ENCODE measurements at regions not wholly inside any gene's neighbourhood (a gene's known extent, or its start where the extent isn't known, plus 50 kb on each side); places are given as distances from the start of the nearest gene placed in this dataset.

DNA sequence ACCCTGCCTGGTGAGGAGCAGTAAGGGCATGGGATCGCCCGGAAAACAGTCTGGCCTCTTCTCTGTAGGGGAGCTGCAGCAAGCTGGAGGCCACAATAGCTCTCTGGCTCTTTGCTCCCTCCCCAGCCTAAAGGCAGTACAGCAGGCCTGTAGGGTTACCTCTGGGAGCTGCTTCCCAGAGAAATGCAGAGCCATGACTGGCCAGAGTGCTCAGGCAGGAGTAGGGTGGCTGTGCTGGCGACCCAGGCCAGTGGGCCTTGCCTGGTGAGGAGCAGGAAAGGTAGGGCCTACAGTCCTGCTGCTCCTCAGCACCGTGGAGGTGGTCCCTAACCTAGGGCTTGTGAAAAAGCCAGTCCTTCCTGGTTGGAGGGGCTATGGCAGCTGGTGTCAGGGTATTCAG lies 129.9 kb upstream of the CHD6 start:
- Histone ChIP-seq H2AFZ (ENCODE audit: control insufficient read depth, low read depth, low read length) (no peak overlapping the region), H3K4me1 (ENCODE audit: control insufficient read depth, insufficient read depth, low read length) (no peaks in the 10 kb centered on the region), H3K4me2 (ENCODE audit: control insufficient read depth, insufficient read depth) (no peak overlapping the region), H3K9me3 (replicated peaks; ENCODE audit: control insufficient read depth, insufficient read depth, low read length) (no peaks in the 10 kb centered on the region), H3K27me3 (replicated peaks in 1 of 2; ENCODE audit: control insufficient read depth in 2 of 2, insufficient read depth in 2 of 2, low read length in 1 of 2) (no peaks in the 10 kb centered on the region), H4K20me1 (ENCODE audit: control insufficient read depth, insufficient read depth) (no peaks in the 10 kb centered on the region), H3K9ac (ENCODE audit: control insufficient read depth, insufficient read depth, low read length) (no peak overlapping the region), H3K4me3 (no peak overlapping the region), H3K36me3 (ENCODE audit: control insufficient read depth in 2 of 2, insufficient read depth in 2 of 2, low read length in 1 of 2) (no peaks in the 10 kb centered on the region), H3K79me2 (ENCODE audit: control insufficient read depth, insufficient read depth, low read length) (no peaks in the 10 kb centered on the region), H3K27ac (ENCODE audit: control insufficient read depth, insufficient read depth) (no peak overlapping the region)
- RAD21 ChIA-PET (ENCODE audit: unreplicated experiment): no interaction called here
- FAIRE-seq (no peak), ATAC-seq (no peak), DNase-seq (ENCODE audit: low read depth, low spot score) (no peak)
- WGBS (ENCODE audit: insufficient coverage, insufficient replicate concordance, low lambda C conversion rate, missing lambda C conversion rate): 32% methylated on average over 4 of the region's 4 CpGs
- SMC1A ChIA-PET (ENCODE audit: uncharacterized antibody, unreplicated experiment): no interaction called here
- intact Hi-C loops (cut with micrococcal nuclease; ENCODE audit: unreplicated experiment) (no loop called here), in situ Hi-C loops (cut with MboI) (loop anchor here (10.0 to 25.0 kb wide), 2 partner anchors 789 to 1437 kb away; partner anchors contain the start of gene PTPRT)
- CTCF ChIA-PET: no interaction called here
- TF ChIP-seq JUND (IDR thresholded peaks at IDR 0.05; ENCODE audit: low read depth, low read length) (no peak), ZNF384 (IDR thresholded peaks at IDR 0.05; ENCODE audit: borderline replicate concordance, low read depth, low read length) (no peak), YY1 (IDR thresholded peaks at IDR 0.05; ENCODE audit: low read depth, low read length) (no peak), CHD2 (IDR thresholded peaks at IDR 0.05; ENCODE audit: borderline replicate concordance, low read depth, low read length) (no peak), SRF (IDR thresholded peaks at IDR 0.05; ENCODE audit: low read depth in 2 of 2, low read length in 2 of 2) (no peak), CTCF (IDR thresholded peaks at IDR 0.05 in 2 of 3, conservative IDR thresholded peaks at IDR 0.05 in 1 of 3; ENCODE audit: control insufficient read depth in 2 of 3, extremely low read depth in 1 of 3, insufficient read depth in 1 of 3, low read depth in 3 of 3, low read length in 3 of 3) (no peak), NFIC (IDR thresholded peaks at IDR 0.05; ENCODE audit: low read depth, low read length) (no peak), ZNF217 (IDR thresholded peaks at IDR 0.05) (no peak), ESRRA (IDR thresholded peaks at IDR 0.05; ENCODE audit: low read length) (no peak), CEBPB (IDR thresholded peaks at IDR 0.05; ENCODE audit: borderline replicate concordance in 1 of 2, low read depth in 2 of 2, low read length in 2 of 2) (no peak)
- TF ChIP-seq, protein P1, sequence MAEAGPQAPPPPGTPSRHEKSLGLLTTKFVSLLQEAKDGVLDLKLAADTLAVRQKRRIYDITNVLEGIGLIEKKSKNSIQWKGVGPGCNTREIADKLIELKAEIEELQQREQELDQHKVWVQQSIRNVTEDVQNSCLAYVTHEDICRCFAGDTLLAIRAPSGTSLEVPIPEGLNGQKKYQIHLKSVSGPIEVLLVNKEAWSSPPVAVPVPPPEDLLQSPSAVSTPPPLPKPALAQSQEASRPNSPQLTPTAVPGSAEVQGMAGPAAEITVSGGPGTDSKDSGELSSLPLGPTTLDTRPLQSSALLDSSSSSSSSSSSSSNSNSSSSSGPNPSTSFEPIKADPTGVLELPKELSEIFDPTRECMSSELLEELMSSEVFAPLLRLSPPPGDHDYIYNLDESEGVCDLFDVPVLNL (IDR thresholded peaks at IDR 0.05; ENCODE audit: low read depth, low read length): no peak
- no TSS peak for BruUV-seq (replicated peaks)
- POLR2A ChIA-PET: no interaction called here
